Stimulated activated CD4-positive, alpha-beta T cell treated with anti-CD3 and anti-CD28 coated beads, TNF-alpha, amount 100 ng/mL, for 48 hours (primary cell): ENCODE measurements at regions not wholly inside any gene's neighbourhood (a gene's known extent, or its start where the extent isn't known, plus 50 kb on each side); places are given as distances from the start of the nearest gene placed in this dataset.
"Not testable (repeated sequence)": the region's sequence is repeated elsewhere in the genome, so short reads cannot be mapped to it uniquely, and the experiment has no call there.

Experiments used
- DNase-seq, 3 donors: peaks; one replicate each; pipeline ENCODE4 v3.0.0-alpha.2; 2020; ENCODE audit warnings: low read depth in 3 of 3

- DNase-seq = no peak
These were observed 138.7 kb downstream of the YTHDC2 start for GRCh38 chr5:113652161-113652560.

- DNase-seq = no peak
These were observed 141.3 kb downstream of the YTHDC2 start for GRCh38 chr5:113654828-113655227.

DNA sequence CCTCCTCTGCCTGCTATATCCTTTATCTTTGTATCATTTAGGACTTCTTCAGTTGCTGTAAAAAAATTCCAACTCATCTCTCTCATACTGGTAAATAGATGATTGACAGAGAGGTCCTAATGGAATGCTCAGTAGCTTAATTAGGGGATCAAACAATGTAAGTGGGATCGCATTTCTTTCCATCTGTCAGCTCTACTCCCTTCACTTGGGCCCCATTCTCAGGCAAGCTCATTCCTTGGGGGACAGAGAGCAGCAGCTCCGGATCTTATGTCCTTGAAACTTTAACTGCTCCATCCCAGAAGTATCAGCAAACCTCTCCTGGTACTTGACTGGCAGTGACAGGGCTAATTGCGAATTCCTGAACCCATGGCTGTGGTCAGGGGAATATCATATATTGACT is 146.7 kb downstream of the YTHDC2 start:
- DNase-seq = no peak

GRCh38 chr5:113660706-113661250 is 147.3 kb downstream of the YTHDC2 start:
- no peak for DNase-seq

GRCh38 chr5:113663879-113664541 is 150.5 kb downstream of the YTHDC2 start:
- DNase-seq = peak in 2 of 3 donors; percentile 6 to 8

- DNase-seq = no peak
These were observed 159.5 kb downstream of the YTHDC2 start for GRCh38 chr5:113673041-113673440.

- DNase-seq = no peak
These were observed 161.7 kb downstream of the YTHDC2 start for GRCh38 chr5:113675166-113675565.

DNA sequence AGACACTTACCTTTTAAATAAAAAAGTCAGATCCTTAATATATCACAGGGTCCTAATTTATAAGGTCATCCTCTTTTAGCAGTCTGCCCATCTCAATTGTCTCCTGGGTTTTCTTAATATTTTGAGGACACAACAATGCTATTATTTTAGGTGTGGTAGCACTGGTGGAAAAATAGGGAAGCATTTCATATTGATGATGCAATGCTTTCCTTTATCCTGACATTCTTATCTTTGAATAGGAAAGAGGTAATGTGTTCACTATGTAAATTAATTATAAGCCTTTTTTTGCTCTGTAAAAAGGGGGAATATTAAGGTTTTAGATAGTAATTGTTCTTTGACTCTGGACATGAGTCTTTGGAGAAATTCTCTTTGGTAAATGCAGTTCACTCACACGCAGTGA is 164.7 kb downstream of the YTHDC2 start:
- no peak for DNase-seq

GRCh38 chr5:113678924-113679575 is 165.6 kb downstream of the YTHDC2 start:
- DNase-seq = peak in 2 of 3 donors; percentile 2 to 6

DNA sequence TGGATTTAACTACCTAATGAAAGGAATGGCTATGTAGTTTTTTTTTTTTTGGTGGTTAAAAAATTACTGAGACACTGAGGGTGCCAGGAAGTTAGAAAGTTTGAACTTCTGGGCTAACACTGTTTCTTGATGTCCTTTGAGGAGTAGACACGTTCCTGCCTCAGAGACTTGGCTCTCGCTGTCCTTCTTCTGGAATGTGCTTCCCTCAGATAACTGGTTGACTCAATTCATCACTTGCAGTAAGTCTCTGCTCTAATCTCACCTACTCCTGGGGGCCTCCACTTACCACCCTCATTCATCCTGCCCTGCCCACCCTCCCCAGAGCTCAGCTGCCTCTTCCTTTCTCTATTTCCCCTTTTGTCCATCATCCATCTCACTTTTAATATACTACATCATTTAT is 167.0 kb downstream of the YTHDC2 start:
- DNase-seq = no peak

- no peak for DNase-seq
These were observed 169.1 kb downstream of the YTHDC2 start for GRCh38 chr5:113682497-113683136.

DNA sequence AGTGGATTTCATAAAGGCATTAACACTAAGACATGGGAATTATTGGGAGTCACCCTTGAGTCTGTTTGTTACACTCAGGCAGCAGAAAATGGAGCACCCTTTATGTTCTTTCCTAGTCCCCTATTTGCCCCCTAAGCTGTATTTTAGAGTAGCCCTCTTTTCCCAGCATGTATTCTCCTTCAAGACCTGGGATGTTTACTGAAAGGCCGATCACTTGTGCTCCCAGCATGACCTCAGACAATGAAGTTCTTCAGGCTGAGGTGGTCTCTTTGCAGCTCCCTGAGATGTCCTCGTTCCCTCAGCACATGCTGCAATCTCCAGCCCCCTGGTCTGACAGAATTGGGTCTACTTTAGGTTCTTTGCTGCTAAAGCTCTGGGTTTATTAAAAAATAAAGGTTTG is 169.7 kb downstream of the YTHDC2 start:
- no peak for DNase-seq

- no peak for DNase-seq
These were observed 173.1 kb downstream of the YTHDC2 start for GRCh38 chr5:113686599-113686998.

GRCh38 chr5:113689647-113690046 is 176.2 kb downstream of the YTHDC2 start:
- no peak for DNase-seq

DNA sequence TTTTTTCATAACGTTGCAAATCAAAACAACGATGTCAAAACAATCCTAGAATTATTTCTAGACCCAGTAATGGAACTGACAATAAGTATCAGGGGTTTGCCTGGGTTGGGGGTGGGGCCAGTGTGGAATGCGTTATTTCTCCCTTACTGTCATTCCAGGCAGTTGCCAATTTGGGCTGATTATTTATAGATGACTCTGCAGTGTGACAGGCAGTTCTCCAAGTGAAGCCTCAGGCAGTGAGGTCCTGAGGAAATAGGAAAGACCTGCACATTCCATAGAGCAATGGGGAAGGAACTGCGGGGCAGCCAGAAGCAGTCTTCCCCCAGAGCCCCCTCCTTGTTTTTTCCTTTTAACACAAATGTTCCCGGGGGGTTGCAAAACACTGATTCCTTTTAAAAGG is 179.0 kb downstream of the YTHDC2 start:
- DNase-seq = no peak

DNA sequence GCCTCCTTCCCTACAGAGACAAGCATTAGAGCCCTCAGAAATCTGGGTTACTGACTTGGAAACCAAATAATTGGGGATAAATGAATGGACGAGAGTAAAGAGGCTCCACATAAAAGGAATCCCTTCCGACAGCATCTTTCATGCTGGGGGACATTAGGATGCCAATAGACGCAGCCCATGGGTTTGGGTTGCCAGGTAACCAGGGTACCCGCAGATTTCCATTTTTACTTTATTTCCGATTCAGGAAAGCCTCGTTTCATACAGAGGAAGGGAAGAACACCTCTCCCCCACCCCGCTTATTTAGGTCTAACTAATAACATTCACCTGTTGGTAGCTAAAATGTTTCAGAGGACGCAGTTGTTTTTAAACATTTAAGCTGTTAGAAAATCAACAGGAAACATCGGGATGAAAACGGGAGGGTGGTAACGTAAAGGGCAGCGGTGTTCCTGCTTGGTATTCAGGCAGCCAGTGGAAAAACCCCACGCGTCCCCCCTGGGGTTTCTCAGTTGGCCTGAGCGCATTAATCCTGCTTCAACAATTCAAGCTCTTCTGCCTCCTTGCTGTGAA is 179.5 kb downstream of the YTHDC2 start:
- no peak for DNase-seq

DNA sequence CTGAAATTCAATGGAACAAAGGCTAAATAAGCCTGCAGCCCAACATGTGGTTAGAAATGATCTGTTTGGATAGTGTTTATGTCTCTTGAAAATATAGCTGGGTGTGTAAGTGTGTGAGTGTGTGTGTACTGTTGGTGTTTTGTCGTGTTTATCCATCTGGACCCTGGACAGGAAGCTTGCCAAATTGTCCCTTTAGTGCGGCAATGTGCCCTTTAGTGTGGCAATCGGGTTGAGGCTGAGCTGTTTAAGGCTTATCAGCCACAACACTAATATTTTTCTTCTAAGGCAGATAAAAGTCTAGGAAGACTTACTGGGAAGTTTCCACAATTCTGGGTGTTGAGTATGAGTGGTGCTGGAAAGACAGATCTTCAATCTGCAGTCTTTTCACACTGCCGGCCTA is 180.2 kb downstream of the YTHDC2 start:
- no peak for DNase-seq

- no peak for DNase-seq
These were observed 181.1 kb downstream of the YTHDC2 start for GRCh38 chr5:113694576-113694975.

GRCh38 chr5:113703266-113703665 is 189.8 kb downstream of the YTHDC2 start:
- no peak for DNase-seq

DNA sequence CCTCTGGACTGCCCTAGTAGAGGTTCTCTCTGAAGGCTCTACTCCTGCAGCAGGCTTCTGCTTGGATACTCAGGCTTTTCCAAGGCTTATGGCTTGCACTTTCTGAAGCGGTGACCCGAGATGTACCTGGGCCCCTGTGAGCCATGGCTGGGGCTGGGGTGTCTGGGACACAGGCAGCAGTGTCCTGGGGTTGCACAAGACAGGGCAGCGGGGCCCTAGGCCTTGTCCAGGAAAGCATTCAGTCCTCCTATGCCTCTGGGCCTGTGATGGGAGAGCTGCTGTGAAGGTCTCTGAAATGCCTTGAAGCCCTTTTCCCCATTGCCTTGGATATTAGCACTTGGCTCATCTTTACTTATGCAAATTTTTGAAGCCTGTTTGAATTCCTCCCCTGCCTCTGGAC is 192.2 kb downstream of the YTHDC2 start:
- no peak for DNase-seq

GRCh38 chr5:113713051-113713450 is 199.6 kb downstream of the YTHDC2 start:
- DNase-seq = no peak

GRCh38 chr5:113715921-113716320 is 202.4 kb downstream of the YTHDC2 start:
- DNase-seq = not testable (repeated sequence)

GRCh38 chr5:113719549-113719948 is 206.1 kb downstream of the YTHDC2 start:
- no peak for DNase-seq
